GM21717 (cell line): ENCODE measurements at regions not wholly inside any gene's neighbourhood (a gene's known extent, or its start where the extent isn't known, plus 50 kb on each side); places are given as distances from the start of the nearest gene placed in this dataset.
"Not testable (repeated sequence)": the region's sequence is repeated elsewhere in the genome, so short reads cannot be mapped to it uniquely, and the experiment has no call there.

Experiments
- ATAC-seq: cut with Tn5 transposase; IDR thresholded peaks from one replicate; pipeline ENCODE4 v1.9.1; 2021; ENCODE audit warnings: mild to moderate bottlenecking, moderate library complexity; ENCODE audit not compliant: unreplicated experiment

GRCh38 chr7:11221984-11222383, 248.3 kb downstream of the PHF14 start:
- ATAC-seq, result no peak

DNA sequence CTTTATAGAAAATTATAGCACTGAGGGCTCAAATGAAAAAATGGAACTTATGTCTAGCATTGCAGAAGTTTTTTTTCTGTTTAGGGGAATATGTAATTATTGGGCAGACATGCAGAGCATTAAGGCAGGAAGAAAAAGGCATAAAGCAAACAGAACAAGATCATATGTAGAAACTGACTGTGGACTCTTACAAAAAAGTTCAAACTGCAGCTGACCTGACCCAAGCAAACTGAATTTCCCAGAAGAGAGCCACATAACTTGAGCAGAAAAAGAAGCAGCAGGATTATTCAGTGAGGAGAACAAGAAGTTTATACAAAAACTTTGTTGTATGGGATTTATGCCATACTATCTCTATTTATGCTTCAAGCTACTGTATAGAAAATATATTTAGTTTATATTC, 250.9 kb downstream of the PHF14 start:
- ATAC-seq, result no peak

DNA sequence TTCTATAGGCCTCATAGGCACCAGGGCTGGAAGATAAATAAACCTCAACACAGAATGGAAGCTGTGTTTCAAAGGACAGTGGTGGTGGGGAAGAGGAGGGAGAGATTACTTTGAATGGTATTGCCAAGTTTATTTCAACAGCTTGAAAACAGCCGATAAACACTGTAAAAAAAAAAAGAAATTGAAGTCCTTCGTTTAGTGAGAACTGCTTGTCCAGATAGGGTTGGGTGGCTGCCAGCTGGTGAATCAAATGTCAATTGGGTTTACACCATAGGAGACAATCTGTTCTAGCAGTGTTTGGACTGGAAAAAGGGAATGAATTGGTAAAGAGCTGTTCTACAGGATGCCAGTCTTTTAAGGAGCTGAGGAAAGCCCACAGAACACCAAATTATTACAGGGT, 254.8 kb downstream of the PHF14 start:
- ATAC-seq, result no peak

DNA sequence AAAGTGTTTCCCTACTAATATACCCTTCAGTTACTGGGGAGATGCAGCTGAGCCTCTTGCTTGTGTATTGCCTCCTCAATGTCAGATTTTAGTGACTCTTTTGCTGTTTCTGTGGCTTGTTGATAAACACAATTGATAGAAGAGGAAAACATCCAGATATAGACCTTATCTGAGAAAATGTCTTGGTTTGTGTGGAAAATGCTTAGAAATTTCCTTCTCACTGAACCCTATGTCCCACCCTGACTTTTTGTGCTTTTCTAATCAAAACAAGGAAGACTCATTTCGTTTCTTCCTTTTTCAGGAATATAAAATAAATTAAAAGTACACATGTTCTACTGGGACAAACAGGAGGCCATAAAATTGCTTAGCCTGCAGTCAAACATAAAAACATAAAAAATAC, 257.5 kb downstream of the PHF14 start:
- no peak for ATAC-seq

DNA sequence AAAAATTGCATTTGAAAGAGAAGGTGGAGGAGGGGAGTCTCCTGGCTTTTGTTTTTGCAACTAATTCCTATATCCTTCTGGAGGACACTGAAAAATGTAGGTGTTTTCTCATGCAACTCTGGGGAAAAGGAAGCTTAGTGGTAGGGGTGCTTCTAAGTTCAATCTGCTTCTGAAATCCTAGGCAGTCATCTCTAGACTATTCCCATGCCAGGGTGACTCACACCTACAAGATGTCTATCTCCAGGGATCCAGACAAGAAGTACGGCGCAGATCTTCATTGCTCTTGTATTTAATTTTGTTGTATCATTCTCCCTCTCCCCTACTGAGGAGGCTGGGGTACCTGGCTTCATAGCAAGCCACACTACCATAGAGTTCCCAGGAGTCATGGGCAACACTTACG, 258.8 kb downstream of the PHF14 start:
- no peak for ATAC-seq

DNA sequence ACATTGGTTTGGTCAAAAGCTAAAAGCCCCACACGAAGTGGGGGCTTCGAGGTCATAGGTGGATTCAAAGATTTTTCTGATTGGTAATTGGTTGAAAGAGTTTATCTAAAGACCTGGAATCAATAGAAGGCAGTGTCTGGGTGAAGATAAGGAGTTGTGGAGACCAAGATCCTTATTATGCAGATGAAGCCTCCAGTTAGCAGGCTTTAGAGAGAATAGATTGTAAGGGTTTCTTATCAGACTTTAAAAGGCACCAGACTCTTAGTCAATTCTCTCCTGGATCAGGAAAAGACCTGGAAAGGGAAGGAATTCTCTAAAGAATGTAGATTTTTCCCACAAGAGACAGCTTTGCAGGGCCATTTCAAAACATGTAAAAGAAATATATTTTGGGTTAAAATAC, 260.2 kb downstream of the PHF14 start:
- ATAC-seq, result no peak

DNA sequence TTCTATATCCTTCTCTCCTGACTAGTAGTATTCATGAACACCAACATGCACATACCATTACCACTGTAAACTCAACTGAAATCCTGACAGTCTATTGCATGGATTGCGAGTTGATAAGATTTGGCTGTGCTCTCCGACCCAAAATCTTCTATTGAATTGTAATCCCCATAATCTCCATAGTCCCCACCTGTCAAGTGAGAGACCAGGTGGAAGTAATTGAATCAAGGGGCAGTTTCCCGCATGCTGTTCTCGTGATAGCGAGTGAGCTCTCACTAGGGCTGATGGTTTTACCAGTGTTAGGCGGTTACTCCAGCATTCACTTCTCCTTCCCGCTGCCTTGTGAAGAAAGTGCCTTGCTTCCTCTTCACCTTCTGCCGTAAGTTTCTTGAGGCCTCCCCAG, 261.8 kb downstream of the PHF14 start:
- ATAC-seq, result no peak

GRCh38 chr7:11236680-11237079, 263.0 kb downstream of the PHF14 start:
- no peak for ATAC-seq

- ATAC-seq, result no peak
Observed at GRCh38 chr7:11237742-11238141, 264.1 kb downstream of the PHF14 start.

DNA sequence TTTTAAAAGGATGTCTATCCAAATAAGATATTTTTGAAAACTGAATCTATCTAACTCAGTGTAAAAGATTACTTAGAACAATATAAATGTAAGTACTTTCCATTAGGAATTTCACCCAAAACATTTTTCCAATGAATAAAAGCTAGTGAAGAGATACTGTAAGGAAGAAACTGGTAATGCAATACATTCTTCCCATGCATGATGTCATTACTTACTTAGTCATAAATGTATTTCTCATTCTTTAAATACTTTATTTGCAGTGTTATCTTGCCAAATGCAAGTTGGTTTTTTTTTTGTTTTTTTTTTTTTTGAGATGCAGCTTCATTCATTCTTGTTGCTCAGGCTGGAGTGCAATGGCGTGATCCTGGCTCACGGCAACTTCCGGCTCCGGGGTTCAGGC, 265.6 kb downstream of the PHF14 start:
- ATAC-seq, result no peak

- no peak for ATAC-seq
Observed at GRCh38 chr7:11243739-11244138, 270.1 kb downstream of the PHF14 start.

DNA sequence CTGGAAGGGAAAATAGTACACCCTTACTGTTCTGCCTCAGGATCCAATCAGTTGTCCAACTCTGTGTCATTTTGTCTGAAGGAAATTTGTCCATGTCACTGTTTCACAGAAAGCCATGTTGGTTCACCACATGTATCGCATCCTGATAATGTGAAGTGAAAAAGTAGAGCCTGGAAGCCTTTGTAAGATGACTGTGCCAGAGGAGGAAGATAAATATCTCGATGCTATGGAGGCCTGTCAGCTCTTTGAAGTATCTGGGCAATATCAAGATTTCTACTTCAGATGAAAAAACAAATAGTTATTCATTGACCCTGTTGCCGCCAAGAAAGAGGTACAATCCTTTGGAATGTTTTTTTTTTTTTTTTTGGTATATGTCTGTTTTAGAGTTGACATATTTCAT, 270.5 kb downstream of the PHF14 start:
- ATAC-seq, result no peak

DNA sequence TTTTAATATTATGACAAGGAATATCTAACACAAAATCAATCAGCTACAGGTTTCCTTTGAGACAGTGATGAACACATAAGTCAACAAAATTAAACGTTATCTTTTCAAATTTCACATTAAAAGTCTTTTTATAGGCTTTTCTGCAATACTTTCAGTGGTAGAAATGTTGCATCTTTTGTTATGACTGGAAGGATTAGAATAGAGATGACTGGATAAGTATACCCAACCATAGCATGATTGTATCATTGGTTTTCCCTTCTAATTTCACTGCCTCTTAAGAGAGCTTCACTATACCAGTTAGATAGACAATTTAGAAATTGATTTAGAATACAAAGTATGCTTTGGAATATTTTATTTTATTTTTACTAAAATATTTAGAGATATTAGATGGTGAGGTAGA, 273.9 kb downstream of the PHF14 start:
- ATAC-seq, result no peak

- ATAC-seq, result no peak
Observed at GRCh38 chr7:11251436-11251835, 277.8 kb downstream of the PHF14 start.

- ATAC-seq, result no peak
Observed at GRCh38 chr7:11252011-11252607, 278.4 kb downstream of the PHF14 start.

GRCh38 chr7:11252705-11253272, 279.1 kb downstream of the PHF14 start:
- ATAC-seq, result no peak

- ATAC-seq, result no peak
Observed at GRCh38 chr7:11256501-11256900, 282.8 kb downstream of the PHF14 start.

- ATAC-seq, result no peak
Observed at GRCh38 chr7:11261470-11261869, 287.8 kb downstream of the PHF14 start.

DNA sequence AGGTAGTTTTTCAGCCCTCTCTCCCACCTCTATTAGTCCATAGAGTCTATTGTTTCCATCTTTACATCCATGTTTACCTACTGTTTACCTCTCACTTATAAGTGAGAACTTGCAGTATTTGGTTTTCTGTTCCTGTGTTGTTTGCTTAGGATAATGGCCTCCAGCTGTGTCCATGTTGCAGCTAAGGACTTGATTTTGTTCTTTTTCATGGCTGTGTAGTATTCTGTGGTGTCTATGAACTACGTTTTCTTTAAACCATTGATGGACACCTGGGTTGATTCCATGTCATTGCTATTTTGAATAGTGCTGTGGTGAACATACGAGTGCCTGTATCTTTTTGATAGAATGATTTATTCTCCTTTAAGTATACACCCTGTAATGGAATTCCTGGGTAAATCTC, 292.4 kb downstream of the PHF14 start:
- ATAC-seq, result no peak

DNA sequence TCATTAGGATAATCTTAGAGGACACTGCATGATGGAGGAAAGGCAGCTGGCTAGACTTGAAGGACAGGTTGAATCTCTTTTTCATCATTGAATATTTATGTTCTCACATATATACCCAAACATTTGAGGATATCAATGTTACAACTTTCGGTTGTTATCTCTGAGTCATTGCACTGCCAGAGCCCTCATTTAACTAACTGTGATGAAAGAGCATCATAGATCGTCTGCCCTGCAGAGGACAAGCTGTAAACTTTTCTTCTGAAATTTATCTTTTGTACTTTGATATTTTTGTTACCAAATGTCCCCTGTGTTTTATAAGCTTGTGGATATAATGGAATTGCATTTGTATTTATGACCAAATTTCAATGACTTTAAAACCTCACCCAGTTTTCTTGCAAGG, 298.7 kb downstream of the PHF14 start:
- no peak for ATAC-seq

- no peak for ATAC-seq
Observed at GRCh38 chr7:11274074-11274473, 300.4 kb downstream of the PHF14 start.

- ATAC-seq, result no peak
Observed at GRCh38 chr7:11281953-11282352, 308.3 kb downstream of the PHF14 start.

DNA sequence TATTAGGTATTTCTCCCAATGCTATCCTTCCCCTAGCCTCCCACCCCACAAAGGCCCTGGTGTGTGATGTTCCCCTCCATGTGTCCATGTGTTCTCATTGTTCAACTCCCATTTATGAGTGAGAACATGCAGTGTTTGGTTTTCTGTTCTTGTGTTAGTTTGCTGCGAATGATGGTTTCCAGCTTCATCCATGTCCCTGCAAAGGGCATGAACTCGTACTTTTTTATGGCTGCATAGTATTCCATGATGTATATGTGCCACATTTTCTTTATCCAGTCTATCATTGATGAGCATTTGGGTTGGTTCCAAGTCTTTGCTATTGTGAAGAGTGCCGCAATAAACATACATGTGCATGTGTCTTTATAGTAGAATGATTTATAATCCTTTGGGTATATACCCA, 309.9 kb downstream of the PHF14 start:
- ATAC-seq, result not testable (repeated sequence)
